ENCODE measurements at regions not wholly inside any gene's neighbourhood (a gene's known extent, or its start where the extent isn't known, plus 50 kb on each side); places are given as distances from the start of the nearest gene placed in this dataset.

- no peaks in the 10 kb centered on the region for H3K9me3 Mint-ChIP-seq
- H3K36me3 Mint-ChIP-seq (ENCODE audit: low read depth), result no peaks in the 10 kb centered on the region
- no peak overlapping the region for H3K4me3 Mint-ChIP-seq
- H3K27me3 Mint-ChIP-seq, result peaks cover 4% of the 10 kb centered on the region
- no peak overlapping the region for H3K27ac Mint-ChIP-seq
- peaks cover 10% of the 10 kb centered on the region for H3K4me1 Mint-ChIP-seq (ENCODE audit: low read depth)
These were observed 236.6 kb upstream of the GSE1 start for GRCh38 chr16:85376292-85377095.

DNA sequence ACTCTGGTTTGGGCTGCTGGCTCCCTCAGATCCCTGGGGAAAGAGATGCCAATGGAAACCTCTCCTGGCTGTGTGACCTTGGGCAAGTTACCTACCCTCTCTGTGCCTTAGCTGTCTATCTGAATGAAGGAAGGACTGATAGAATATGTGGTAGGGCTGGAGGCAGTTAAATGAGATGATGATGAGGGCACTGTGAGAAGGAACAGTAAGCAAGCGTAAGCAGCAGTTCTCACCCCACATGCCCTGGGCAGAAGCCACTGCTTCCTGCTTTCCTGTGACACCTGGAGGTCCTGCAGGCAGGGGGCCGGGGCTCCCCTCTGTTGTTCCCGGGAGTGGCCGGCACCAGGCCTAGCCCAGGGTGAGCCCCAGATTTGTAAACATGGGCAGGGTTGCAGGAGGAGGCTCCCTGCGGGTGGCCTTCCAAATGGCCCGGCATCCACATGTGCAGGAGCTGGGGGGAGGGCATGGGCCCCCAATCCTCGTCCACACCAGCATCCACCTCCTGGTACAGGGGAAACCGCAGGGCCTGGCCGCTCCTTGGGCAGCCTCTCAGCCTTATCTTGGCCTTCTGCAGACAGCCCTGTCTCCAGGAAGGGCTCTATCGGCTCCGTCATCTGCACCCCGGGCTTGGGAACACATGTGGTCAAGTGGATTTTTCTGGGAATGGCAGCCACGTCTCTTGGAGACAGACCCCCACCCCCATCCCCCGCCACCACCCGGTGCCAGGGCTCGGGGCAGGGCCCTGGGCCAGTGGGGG lies 235.6 kb upstream of the GSE1 start:
- H3K27me3 Mint-ChIP-seq, result peaks cover 4% of the 10 kb centered on the region
- H3K4me1 Mint-ChIP-seq (ENCODE audit: low read depth), result peaks cover 8% of the 10 kb centered on the region
- H3K27ac Mint-ChIP-seq, result no peak overlapping the region
- no peaks in the 10 kb centered on the region for H3K36me3 Mint-ChIP-seq (ENCODE audit: low read depth)
- H3K9me3 Mint-ChIP-seq, result no peaks in the 10 kb centered on the region
- no peak overlapping the region for H3K4me3 Mint-ChIP-seq

- H3K4me3 Mint-ChIP-seq, result no peak overlapping the region
- no peaks in the 10 kb centered on the region for H3K36me3 Mint-ChIP-seq (ENCODE audit: low read depth)
- H3K4me1 Mint-ChIP-seq (ENCODE audit: low read depth), result peaks cover under 1% of the 10 kb centered on the region
- peaks cover 4% of the 10 kb centered on the region for H3K27me3 Mint-ChIP-seq
- H3K9me3 Mint-ChIP-seq, result peaks cover 4% of the 10 kb centered on the region
- H3K27ac Mint-ChIP-seq, result no peak overlapping the region
These were observed 234.7 kb upstream of the GSE1 start for GRCh38 chr16:85378145-85379040.

DNA sequence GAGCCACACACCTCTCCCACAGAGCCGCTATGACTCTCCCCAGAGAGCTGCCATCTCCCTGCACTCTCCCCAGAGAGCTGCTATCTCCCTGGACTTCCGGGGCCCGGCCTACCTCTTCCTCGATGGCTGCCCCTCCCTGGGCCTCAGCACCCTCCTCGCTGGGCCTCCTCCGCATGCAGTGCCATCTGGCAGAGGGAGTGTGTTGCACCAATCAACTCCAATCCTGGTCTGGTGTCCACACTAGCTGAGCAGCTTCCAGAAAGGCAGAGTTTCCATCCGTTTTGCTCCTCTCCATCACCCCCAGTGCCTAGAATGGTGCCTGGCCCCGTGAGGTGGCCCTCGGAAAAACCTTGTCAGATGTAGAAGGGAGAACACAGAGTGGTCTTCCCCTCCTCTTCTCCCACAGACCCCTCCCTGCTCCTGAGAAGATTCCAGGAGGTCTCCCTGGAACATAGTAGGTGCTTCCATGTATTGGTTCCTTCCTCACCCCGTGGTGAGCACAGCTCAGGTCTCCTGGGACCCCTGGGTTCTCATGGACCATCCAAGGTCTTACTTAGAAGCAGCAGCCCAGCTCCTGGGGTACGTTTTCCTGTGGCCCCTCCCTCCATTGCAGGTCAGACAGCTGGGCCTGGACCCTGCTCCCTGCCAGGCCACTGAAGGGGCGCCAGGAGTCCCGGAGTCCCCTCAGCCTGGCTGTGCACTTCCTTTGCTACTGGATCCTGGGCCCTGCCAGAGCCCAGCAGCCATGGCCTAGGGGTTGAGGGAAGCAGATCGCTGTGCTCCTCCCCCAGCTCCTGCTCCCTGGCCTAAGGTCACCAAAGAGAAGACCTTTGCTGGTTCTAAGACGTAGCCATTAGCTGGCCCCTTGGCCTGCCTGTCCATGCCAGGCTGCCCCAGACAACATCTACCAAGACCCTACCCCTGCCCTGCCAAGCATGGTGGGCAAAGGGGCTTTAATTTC lies 233.8 kb upstream of the GSE1 start:
- H3K27me3 Mint-ChIP-seq, result peaks cover 4% of the 10 kb centered on the region
- H3K4me1 Mint-ChIP-seq (ENCODE audit: low read depth), result no peaks in the 10 kb centered on the region
- peaks cover 4% of the 10 kb centered on the region for H3K9me3 Mint-ChIP-seq
- no peak overlapping the region for H3K4me3 Mint-ChIP-seq
- H3K36me3 Mint-ChIP-seq (ENCODE audit: low read depth), result no peaks in the 10 kb centered on the region
- H3K27ac Mint-ChIP-seq, result no peak overlapping the region

GRCh38 chr16:85380002-85380395 lies 233.1 kb upstream of the GSE1 start:
- Mint-ChIP-seq H3K4me3 (no peak overlapping the region), H3K36me3 (ENCODE audit: low read depth) (no peaks in the 10 kb centered on the region), H3K4me1 (ENCODE audit: low read depth) (no peaks in the 10 kb centered on the region), H3K9me3 (peaks cover 4% of the 10 kb centered on the region), H3K27ac (no peak overlapping the region), H3K27me3 (peaks cover 4% of the 10 kb centered on the region)

DNA sequence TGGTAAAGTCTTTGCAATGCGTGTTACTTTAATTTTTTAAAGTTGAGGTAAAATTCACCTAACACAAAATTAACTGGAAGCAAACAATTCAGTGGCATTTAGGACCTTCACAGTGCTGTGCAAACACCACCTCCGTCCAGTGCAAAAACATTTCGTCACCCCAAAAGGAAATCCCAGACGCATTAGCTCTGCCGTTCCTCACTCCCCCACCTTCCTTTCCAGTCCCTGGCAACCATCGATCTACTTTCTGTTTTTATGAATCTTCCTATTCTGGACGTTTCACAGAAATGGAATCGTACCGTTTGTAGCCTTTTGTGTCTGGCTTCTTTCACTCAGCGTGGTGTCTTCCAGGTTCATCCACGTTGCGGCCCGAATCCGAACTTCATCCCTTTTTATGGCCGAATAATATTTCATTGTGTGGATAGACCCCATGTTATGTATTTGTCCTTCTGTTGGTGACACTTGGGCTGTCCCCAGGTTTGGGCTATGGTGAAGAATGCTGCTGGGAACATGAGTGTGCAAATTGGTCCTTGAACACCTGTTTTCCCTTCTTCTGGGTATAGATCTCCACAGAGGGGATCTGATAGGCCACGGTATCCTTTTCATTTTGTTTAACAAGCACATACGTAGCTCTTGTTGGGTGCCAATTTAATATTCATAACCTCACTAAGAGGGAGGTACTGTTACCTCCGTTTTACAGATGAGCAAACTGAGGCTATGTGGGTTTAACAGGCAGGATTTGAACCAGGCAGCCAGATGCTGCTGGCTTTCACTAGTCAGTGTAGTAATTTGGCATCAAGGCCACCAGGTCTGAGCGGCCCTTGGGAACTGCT lies 232.0 kb upstream of the GSE1 start:
- H3K27ac Mint-ChIP-seq, result no peak overlapping the region
- H3K4me1 Mint-ChIP-seq (ENCODE audit: low read depth), result no peaks in the 10 kb centered on the region
- H3K4me3 Mint-ChIP-seq, result no peak overlapping the region
- peaks cover 4% of the 10 kb centered on the region for H3K9me3 Mint-ChIP-seq
- peaks cover 4% of the 10 kb centered on the region for H3K27me3 Mint-ChIP-seq
- H3K36me3 Mint-ChIP-seq (ENCODE audit: low read depth), result no peaks in the 10 kb centered on the region

DNA sequence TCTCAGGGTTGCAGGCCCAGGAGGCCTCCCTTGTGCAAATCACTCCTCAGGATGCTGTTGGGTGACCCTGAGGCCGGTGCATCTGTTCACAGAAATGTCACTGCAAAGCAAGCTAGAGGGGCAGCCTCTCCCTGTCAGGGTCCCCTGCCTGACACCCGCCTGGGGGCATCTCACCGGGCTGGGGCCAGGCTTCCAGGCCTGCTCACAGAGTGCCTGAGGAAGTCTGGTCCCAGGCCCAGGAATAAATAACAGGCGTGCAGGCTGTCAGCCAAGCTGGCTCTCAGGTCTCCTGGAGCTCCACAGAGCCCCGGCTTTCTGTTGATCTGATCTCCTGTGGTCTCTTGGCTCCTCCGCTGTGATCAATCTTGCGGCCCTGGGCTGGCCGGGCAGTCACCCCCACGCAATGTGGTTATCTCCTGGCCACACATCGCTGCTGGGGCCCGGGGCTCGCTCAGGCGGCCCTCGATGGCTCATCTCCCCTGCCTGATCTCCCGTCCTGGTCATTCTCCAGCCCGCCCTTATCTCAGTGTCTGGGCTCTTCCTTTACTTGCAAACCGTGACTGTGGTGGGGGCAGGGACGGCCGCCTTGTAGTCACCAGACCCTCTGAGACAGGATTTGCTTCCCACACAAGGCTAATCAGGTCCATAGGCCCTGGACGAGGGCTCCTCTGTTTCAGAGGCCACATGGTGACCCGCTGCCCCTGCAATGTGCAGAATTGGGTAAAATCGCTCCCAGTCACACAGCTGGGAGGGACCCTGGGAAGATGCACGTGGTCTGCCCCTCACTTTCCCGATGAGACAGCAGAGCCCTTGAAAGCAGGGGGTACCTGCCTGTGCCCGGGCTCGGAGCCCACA lies 231.2 kb upstream of the GSE1 start:
- no peaks in the 10 kb centered on the region for H3K4me1 Mint-ChIP-seq (ENCODE audit: low read depth)
- H3K9me3 Mint-ChIP-seq, result peaks cover 4% of the 10 kb centered on the region
- no peak overlapping the region for H3K27ac Mint-ChIP-seq
- H3K4me3 Mint-ChIP-seq, result no peak overlapping the region
- H3K36me3 Mint-ChIP-seq (ENCODE audit: low read depth), result no peaks in the 10 kb centered on the region
- peaks cover 4% of the 10 kb centered on the region for H3K27me3 Mint-ChIP-seq

DNA sequence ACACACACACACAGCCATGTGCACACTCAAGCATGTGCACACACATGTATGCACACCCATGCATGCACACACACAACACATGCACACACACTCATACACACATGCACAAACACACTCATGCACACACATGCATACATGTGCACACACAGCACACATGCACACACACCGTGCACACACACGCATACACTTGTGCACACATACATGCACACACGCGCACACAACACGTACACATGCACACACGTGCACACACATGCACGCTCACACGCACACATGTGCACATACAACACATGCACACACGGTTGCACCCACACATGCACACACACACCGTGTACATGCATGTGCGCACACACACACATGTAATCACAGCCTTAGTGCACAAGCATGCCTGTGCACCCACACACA lies 230.4 kb upstream of the GSE1 start:
- Mint-ChIP-seq H3K27ac (no peak overlapping the region), H3K27me3 (peaks cover 4% of the 10 kb centered on the region), H3K36me3 (ENCODE audit: low read depth) (no peaks in the 10 kb centered on the region), H3K9me3 (peaks cover 4% of the 10 kb centered on the region), H3K4me3 (no peak overlapping the region), H3K4me1 (ENCODE audit: low read depth) (no peaks in the 10 kb centered on the region)

DNA sequence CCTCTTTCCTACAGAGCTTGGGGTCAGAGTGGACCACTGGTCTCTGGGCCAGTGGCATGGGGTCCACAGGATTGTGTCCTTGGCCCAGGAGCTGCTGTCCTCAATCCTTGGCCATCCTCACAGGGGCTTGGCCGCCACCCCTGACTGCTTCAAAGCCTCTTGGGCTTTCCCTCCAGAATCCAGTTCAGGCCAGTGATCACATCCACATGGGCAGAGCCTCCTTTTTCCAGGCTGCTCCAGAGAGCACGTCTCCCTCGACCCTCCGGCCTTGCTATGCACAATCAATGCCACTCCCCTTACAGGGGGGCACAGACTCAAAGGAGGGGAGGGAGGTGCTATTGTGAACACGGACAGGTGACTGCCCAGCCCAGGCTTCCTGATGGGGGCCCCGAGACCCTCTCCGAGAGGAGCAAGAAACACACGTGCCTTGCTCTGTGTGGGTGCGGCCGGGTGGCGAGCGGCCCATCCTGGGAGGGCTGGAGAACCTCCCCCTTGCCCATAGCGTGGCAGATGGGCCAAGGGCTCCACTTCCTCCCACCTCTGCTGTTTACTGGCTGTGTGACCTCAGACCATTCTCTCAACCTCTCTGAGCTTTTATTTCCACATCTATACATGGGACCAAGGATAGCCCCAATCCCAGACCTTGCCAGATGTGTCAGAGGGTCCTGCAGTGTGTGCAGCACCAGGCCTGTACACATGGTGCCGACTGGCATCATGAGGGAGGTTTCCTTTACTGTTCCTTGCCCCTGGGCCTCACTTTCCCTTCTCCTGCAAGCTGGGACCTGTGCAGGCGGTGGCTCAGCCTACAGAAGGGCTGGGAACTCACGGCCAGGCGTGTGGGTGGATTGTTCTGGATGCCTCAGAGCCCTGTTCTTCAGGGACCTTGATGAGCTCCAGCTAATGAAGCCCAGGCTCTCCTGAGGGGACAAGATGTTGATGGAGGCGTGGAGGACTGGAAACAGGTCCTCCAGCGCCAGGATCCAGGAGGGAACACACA lies 229.0 kb upstream of the GSE1 start:
- Mint-ChIP-seq H3K36me3 (ENCODE audit: low read depth) (no peaks in the 10 kb centered on the region), H3K4me3 (no peak overlapping the region), H3K27me3 (peaks cover 4% of the 10 kb centered on the region), H3K4me1 (ENCODE audit: low read depth) (no peaks in the 10 kb centered on the region), H3K27ac (no peak overlapping the region), H3K9me3 (peaks cover 4% of the 10 kb centered on the region)

DNA sequence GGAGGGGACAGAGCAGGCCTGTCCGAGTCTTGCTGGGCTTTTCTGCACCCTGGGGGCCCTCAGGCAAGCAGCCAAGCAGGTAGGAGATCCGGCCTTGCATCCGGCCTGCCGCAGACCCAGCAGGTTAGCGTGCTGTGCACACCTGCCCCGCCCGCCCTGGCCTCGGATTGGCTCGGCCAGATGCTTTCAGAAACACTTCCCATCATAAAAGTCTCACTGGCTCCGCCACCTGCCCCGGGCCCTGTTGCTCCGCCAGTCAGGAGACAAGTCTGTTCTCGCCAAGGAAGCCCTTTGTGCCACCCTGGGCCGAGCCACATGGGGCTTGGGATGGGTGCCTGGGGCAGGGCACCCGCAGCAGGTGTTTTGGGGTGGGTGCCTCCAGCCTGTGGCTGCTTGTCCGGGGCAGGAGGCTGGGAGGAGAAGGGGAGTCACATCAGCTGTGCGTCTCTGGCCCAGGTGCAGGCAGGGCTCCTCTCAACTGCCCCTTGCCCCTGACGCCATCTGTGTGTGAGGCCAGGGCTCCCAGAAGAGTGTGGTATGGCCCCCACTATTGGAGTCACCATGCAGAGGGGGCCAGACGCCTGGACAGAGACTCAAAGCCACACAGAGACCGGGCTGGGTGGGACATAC lies 228.2 kb upstream of the GSE1 start:
- Mint-ChIP-seq H3K4me3 (no peak overlapping the region), H3K9me3 (peaks cover 4% of the 10 kb centered on the region), H3K36me3 (ENCODE audit: low read depth) (no peaks in the 10 kb centered on the region), H3K27me3 (peaks cover 2% of the 10 kb centered on the region), H3K4me1 (ENCODE audit: low read depth) (no peaks in the 10 kb centered on the region), H3K27ac (no peak overlapping the region)

GRCh38 chr16:85385463-85386331 lies 227.4 kb upstream of the GSE1 start:
- Mint-ChIP-seq H3K27me3 (no peaks in the 10 kb centered on the region), H3K4me3 (no peak overlapping the region), H3K9me3 (peaks cover 4% of the 10 kb centered on the region), H3K27ac (no peak overlapping the region), H3K36me3 (ENCODE audit: low read depth) (no peaks in the 10 kb centered on the region), H3K4me1 (ENCODE audit: low read depth) (no peaks in the 10 kb centered on the region)

Data from stimulated activated naive CD8-positive, alpha-beta T cell treated with anti-CD3 and anti-CD28 coated beads, Interleukin-15, Interleukin-2, amounts not matched to agents 100 ng/mL and 50 ng/mL, for 24 hours (primary cell).